ENCODE measurements at regions not wholly inside any gene's neighbourhood (a gene's known extent, or its start where the extent isn't known, plus 50 kb on each side); places are given as distances from the start of the nearest gene placed in this dataset.
"Not testable (repeated sequence)": the region's sequence is repeated elsewhere in the genome, so short reads cannot be mapped to it uniquely, and the experiment has no call there.

- no peaks in the 10 kb centered on the region for H3K36me3 ChIP-seq (ENCODE audit: insufficient read depth, low read length)
- peaks cover 1% of the 10 kb centered on the region for H3K4me1 ChIP-seq (ENCODE audit: control insufficient read depth, insufficient read depth, low read length)
- no peak overlapping the region for H3K4me3 ChIP-seq (ENCODE audit: low read length)
- H3K4me2 ChIP-seq (ENCODE audit: low read length) = no peak overlapping the region
- H3K9ac ChIP-seq (ENCODE audit: low read depth, low read length) = no peak overlapping the region
- no peaks in the 10 kb centered on the region for H3K9me3 ChIP-seq (replicated peaks; ENCODE audit: low read length)
- peaks cover 42% of the 10 kb centered on the region for H3K27me3 ChIP-seq (ENCODE audit: control insufficient read depth, insufficient read depth, low read length)
Measured at GRCh38 chr21:36615274-36615964, 83.5 kb upstream of the SIM2 start.

- not testable (repeated sequence) for H3K4me3 ChIP-seq (ENCODE audit: low read length); H3K9me3 ChIP-seq (replicated peaks; ENCODE audit: low read length); H3K4me1 ChIP-seq (ENCODE audit: control insufficient read depth, insufficient read depth, low read length); H3K9ac ChIP-seq (ENCODE audit: low read depth, low read length); H3K36me3 ChIP-seq (ENCODE audit: insufficient read depth, low read length); H3K4me2 ChIP-seq (ENCODE audit: low read length)
- H3K27me3 ChIP-seq (ENCODE audit: control insufficient read depth, insufficient read depth, low read length) = peaks cover 32% of the 10 kb centered on the region
Measured at GRCh38 chr21:36616773-36617172, 82.1 kb upstream of the SIM2 start.

GRCh38 chr21:36621794-36622193, 77.1 kb upstream of the SIM2 start:
- not testable (repeated sequence) for H3K9ac ChIP-seq (ENCODE audit: low read depth, low read length); H3K4me2 ChIP-seq (ENCODE audit: low read length); H3K36me3 ChIP-seq (ENCODE audit: insufficient read depth, low read length); H3K4me1 ChIP-seq (ENCODE audit: control insufficient read depth, insufficient read depth, low read length); H3K27me3 ChIP-seq (ENCODE audit: control insufficient read depth, insufficient read depth, low read length); H3K9me3 ChIP-seq (replicated peaks; ENCODE audit: low read length); H3K4me3 ChIP-seq (ENCODE audit: low read length)

GRCh38 chr21:36624105-36624504, 74.8 kb upstream of the SIM2 start:
- H3K27me3 ChIP-seq (ENCODE audit: control insufficient read depth, insufficient read depth, low read length) = peaks cover 3% of the 10 kb centered on the region

GRCh38 chr21:36626791-36627190, 72.1 kb upstream of the SIM2 start:
- Histone ChIP-seq H3K4me2 (ENCODE audit: low read length) (no peak overlapping the region), H3K9me3 (replicated peaks; ENCODE audit: low read length) (no peaks in the 10 kb centered on the region), H3K36me3 (ENCODE audit: insufficient read depth, low read length) (no peaks in the 10 kb centered on the region), H3K4me1 (ENCODE audit: control insufficient read depth, insufficient read depth, low read length) (peaks cover 20% of the 10 kb centered on the region), H3K9ac (ENCODE audit: low read depth, low read length) (no peak overlapping the region), H3K27me3 (ENCODE audit: control insufficient read depth, insufficient read depth, low read length) (peaks cover 3% of the 10 kb centered on the region), H3K4me3 (ENCODE audit: low read length) (no peak overlapping the region)

More at GRCh38 chr21:36624105-36624504, 74.8 kb upstream of the SIM2 start:
- H3K4me3 ChIP-seq (ENCODE audit: low read length) = no peak overlapping the region
- no peak overlapping the region for H3K4me2 ChIP-seq (ENCODE audit: low read length)
- no peaks in the 10 kb centered on the region for H3K36me3 ChIP-seq (ENCODE audit: insufficient read depth, low read length)
- peaks cover 11% of the 10 kb centered on the region for H3K4me1 ChIP-seq (ENCODE audit: control insufficient read depth, insufficient read depth, low read length)
- H3K9me3 ChIP-seq (replicated peaks; ENCODE audit: low read length) = no peaks in the 10 kb centered on the region
- H3K9ac ChIP-seq (ENCODE audit: low read depth, low read length) = no peak overlapping the region

GRCh38 chr21:36627242-36627641, 71.7 kb upstream of the SIM2 start:
- Histone ChIP-seq H3K4me3 (ENCODE audit: low read length) (no peak overlapping the region), H3K27me3 (ENCODE audit: control insufficient read depth, insufficient read depth, low read length) (peaks cover 3% of the 10 kb centered on the region), H3K9ac (ENCODE audit: low read depth, low read length) (no peak overlapping the region), H3K9me3 (replicated peaks; ENCODE audit: low read length) (no peaks in the 10 kb centered on the region), H3K36me3 (ENCODE audit: insufficient read depth, low read length) (no peaks in the 10 kb centered on the region), H3K4me1 (ENCODE audit: control insufficient read depth, insufficient read depth, low read length) (peaks cover 20% of the 10 kb centered on the region), H3K4me2 (ENCODE audit: low read length) (no peak overlapping the region)

- H3K4me1 ChIP-seq (ENCODE audit: control insufficient read depth, insufficient read depth, low read length) = peaks cover 20% of the 10 kb centered on the region
- no peaks in the 10 kb centered on the region for H3K36me3 ChIP-seq (ENCODE audit: insufficient read depth, low read length)
- no peaks in the 10 kb centered on the region for H3K9me3 ChIP-seq (replicated peaks; ENCODE audit: low read length)
- H3K27me3 ChIP-seq (ENCODE audit: control insufficient read depth, insufficient read depth, low read length) = peaks cover 6% of the 10 kb centered on the region
- H3K4me3 ChIP-seq (ENCODE audit: low read length) = no peak overlapping the region
- no peak overlapping the region for H3K9ac ChIP-seq (ENCODE audit: low read depth, low read length)
- no peak overlapping the region for H3K4me2 ChIP-seq (ENCODE audit: low read length)
Measured at GRCh38 chr21:36628106-36628505, 70.8 kb upstream of the SIM2 start.

- Histone ChIP-seq H3K9me3 (replicated peaks; ENCODE audit: low read length) (no peaks in the 10 kb centered on the region), H3K4me1 (ENCODE audit: control insufficient read depth, insufficient read depth, low read length) (peaks cover 20% of the 10 kb centered on the region), H3K4me2 (ENCODE audit: low read length) (no peak overlapping the region), H3K4me3 (ENCODE audit: low read length) (no peak overlapping the region), H3K9ac (ENCODE audit: low read depth, low read length) (no peak overlapping the region), H3K27me3 (ENCODE audit: control insufficient read depth, insufficient read depth, low read length) (peaks cover 3% of the 10 kb centered on the region), H3K36me3 (ENCODE audit: insufficient read depth, low read length) (no peaks in the 10 kb centered on the region)
Measured at GRCh38 chr21:36628761-36629460, 70.0 kb upstream of the SIM2 start.

GRCh38 chr21:36630485-36631206, 68.3 kb upstream of the SIM2 start:
- H3K4me2 ChIP-seq (ENCODE audit: low read length) = no peak overlapping the region
- no peaks in the 10 kb centered on the region for H3K36me3 ChIP-seq (ENCODE audit: insufficient read depth, low read length)
- H3K4me1 ChIP-seq (ENCODE audit: control insufficient read depth, insufficient read depth, low read length) = peaks cover 20% of the 10 kb centered on the region
- no peak overlapping the region for H3K9ac ChIP-seq (ENCODE audit: low read depth, low read length)
- peaks cover 3% of the 10 kb centered on the region for H3K27me3 ChIP-seq (ENCODE audit: control insufficient read depth, insufficient read depth, low read length)
- H3K4me3 ChIP-seq (ENCODE audit: low read length) = no peak overlapping the region
- no peaks in the 10 kb centered on the region for H3K9me3 ChIP-seq (replicated peaks; ENCODE audit: low read length)

- Histone ChIP-seq H3K36me3 (ENCODE audit: insufficient read depth, low read length) (no peaks in the 10 kb centered on the region), H3K27me3 (ENCODE audit: control insufficient read depth, insufficient read depth, low read length) (peaks cover 3% of the 10 kb centered on the region), H3K4me3 (ENCODE audit: low read length) (no peak overlapping the region), H3K4me2 (ENCODE audit: low read length) (no peak overlapping the region), H3K4me1 (ENCODE audit: control insufficient read depth, insufficient read depth, low read length) (peaks cover 19% of the 10 kb centered on the region), H3K9me3 (replicated peaks; ENCODE audit: low read length) (no peaks in the 10 kb centered on the region), H3K9ac (ENCODE audit: low read depth, low read length) (no peak overlapping the region)
Measured at GRCh38 chr21:36636016-36636415, 62.9 kb upstream of the SIM2 start.

GRCh38 chr21:36636439-36636838, 62.5 kb upstream of the SIM2 start:
- Histone ChIP-seq H3K9ac (ENCODE audit: low read depth, low read length) (no peak overlapping the region), H3K27me3 (ENCODE audit: control insufficient read depth, insufficient read depth, low read length) (peaks cover 3% of the 10 kb centered on the region), H3K36me3 (ENCODE audit: insufficient read depth, low read length) (no peaks in the 10 kb centered on the region), H3K4me3 (ENCODE audit: low read length) (no peak overlapping the region), H3K4me1 (ENCODE audit: control insufficient read depth, insufficient read depth, low read length) (peaks cover 16% of the 10 kb centered on the region), H3K4me2 (ENCODE audit: low read length) (no peak overlapping the region), H3K9me3 (replicated peaks; ENCODE audit: low read length) (no peaks in the 10 kb centered on the region)
